PC-9 (cell line): ENCODE measurements at regions not wholly inside any gene's neighbourhood (a gene's known extent, or its start where the extent isn't known, plus 50 kb on each side); places are given as distances from the start of the nearest gene placed in this dataset.

Source experiments
- CTCF ChIP-seq: fragments of 200-600 bp; sonication (generic); conservative IDR thresholded peaks from 2 replicates; pipeline ENCODE4 v1.6.1; 2017; ENCODE audit warnings: mixed run types, antibody characterized with exemption, mild to moderate bottlenecking, moderate library complexity
- EZH2 ChIP-seq: fragments of 200-600 bp; sonication (generic); IDR thresholded peaks from 2 replicates; pipeline ENCODE4 v1.8.0; 2017; ENCODE audit warnings: antibody characterized with exemption, low read depth

- TF ChIP-seq CTCF = no peak
- no peak for TF ChIP-seq EZH2
Measured at GRCh38 chr7:153496257-153496656, 555.9 kb upstream of the DPP6 start.
